ENCODE measurements at regions not wholly inside any gene's neighbourhood (a gene's known extent, or its start where the extent isn't known, plus 50 kb on each side); places are given as distances from the start of the nearest gene placed in this dataset.

GRCh38 chr6:105952772-105953690 lies 133.1 kb upstream of the PRDM1 start:
- TF ChIP-seq CTCF (IDR thresholded peaks at IDR 0.05) (no peak), POLR2A (IDR thresholded peaks at IDR 0.05) (no peak)

All from body of pancreas (tissue), 4 donors.